Activated T-cell treated with anti-CD3 and anti-CD28 coated beads, Interleukin-2, amount 50 U/mL, for 24 hours (primary cell): ENCODE measurements at regions not wholly inside any gene's neighbourhood (a gene's known extent, or its start where the extent isn't known, plus 50 kb on each side); places are given as distances from the start of the nearest gene placed in this dataset.
"Not testable (repeated sequence)": the region's sequence is repeated elsewhere in the genome, so short reads cannot be mapped to it uniquely, and the experiment has no call there.

Experiments used
- DNase-seq: peaks from one replicate; pipeline ENCODE4 v3.0.0-alpha.2; 2020
- H3K27ac Mint-ChIP-seq: 2 replicates; pipeline ENCODE4 v1.8.0; 2020; ENCODE audit warnings: mild to moderate bottlenecking, mixed read lengths
- H3K27me3 Mint-ChIP-seq: 2 replicates; pipeline ENCODE4 v1.8.0; 2020; ENCODE audit warnings: mixed read lengths
- H3K36me3 Mint-ChIP-seq: 2 replicates; pipeline ENCODE4 v1.8.0; 2020; ENCODE audit warnings: low read depth, mixed read lengths
- H3K4me1 Mint-ChIP-seq: 2 replicates; pipeline ENCODE4 v1.8.0; 2020; ENCODE audit warnings: low read depth, mixed read lengths
- H3K4me3 Mint-ChIP-seq: 2 replicates; pipeline ENCODE4 v1.8.0; 2020; ENCODE audit warnings: mild to moderate bottlenecking, moderate library complexity, mixed read lengths
- H3K9me3 Mint-ChIP-seq: 2 replicates; pipeline ENCODE4 v1.8.0; 2020; ENCODE audit warnings: mixed read lengths

DNA sequence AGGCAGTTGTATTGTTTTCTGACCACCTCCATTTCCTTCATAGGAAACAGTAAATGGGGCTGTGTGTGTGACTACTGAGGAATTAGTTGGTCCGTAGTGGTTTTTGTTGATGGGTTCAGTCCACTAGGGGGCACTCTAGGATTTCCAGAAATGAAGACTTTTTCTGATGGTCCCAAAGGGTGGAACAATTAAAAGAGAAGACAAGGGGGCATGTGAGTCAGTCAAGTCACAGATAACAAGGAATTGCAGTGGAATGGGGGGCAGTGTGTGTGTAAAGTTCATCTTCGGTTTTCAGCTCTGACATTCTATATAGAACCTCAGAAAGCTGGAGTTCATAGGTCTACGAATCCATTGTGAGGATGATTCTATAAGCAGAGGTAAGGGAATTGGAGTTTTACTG is 186.6 kb upstream of the OR4E1 start:
- no peaks in the 10 kb centered on the region for H3K27me3 Mint-ChIP-seq
- peaks cover 2% of the 10 kb centered on the region for H3K36me3 Mint-ChIP-seq
- no peak for DNase-seq
- peaks cover 12% of the 10 kb centered on the region for H3K4me1 Mint-ChIP-seq
- H3K4me3 Mint-ChIP-seq = peak overlapping the region; percentile 76
- H3K27ac Mint-ChIP-seq = peak overlapping the region; percentile 52
- H3K9me3 Mint-ChIP-seq = no peaks in the 10 kb centered on the region

DNA sequence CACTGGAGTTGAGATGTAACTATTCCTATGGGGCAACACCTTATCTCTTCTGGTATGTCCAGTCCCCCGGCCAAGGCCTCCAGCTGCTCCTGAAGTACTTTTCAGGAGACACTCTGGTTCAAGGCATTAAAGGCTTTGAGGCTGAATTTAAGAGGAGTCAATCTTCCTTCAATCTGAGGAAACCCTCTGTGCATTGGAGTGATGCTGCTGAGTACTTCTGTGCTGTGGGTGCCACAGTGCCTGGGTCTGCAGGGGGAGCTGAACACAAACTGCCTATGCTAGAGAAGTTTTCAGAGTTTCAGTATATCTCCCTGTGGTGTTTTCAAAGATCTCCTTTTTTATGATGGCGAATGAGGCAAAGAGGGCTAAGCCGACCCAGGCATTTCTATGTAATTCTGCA is 179.2 kb upstream of the OR4E1 start:
- peaks cover 11% of the 10 kb centered on the region for H3K27me3 Mint-ChIP-seq
- peak overlapping the region; percentile 58 for H3K4me3 Mint-ChIP-seq
- no peak for DNase-seq
- peaks cover 11% of the 10 kb centered on the region for H3K36me3 Mint-ChIP-seq
- no peaks in the 10 kb centered on the region for H3K9me3 Mint-ChIP-seq
- H3K27ac Mint-ChIP-seq = peak overlapping the region; percentile 80
- peaks cover 12% of the 10 kb centered on the region for H3K4me1 Mint-ChIP-seq

GRCh38 chr14:21852061-21852664 is 178.5 kb upstream of the OR4E1 start:
- Mint-ChIP-seq H3K9me3 (no peaks in the 10 kb centered on the region), H3K27ac (peak overlapping the region; percentile 80), H3K4me3 (peak overlapping the region; percentile 58), H3K4me1 (peaks cover 12% of the 10 kb centered on the region), H3K27me3 (peaks cover 11% of the 10 kb centered on the region), H3K36me3 (peaks cover 11% of the 10 kb centered on the region)
- DNase-seq = peak; percentile 75

- H3K27me3 Mint-ChIP-seq = peaks cover 32% of the 10 kb centered on the region
- peak; percentile 39 for DNase-seq
- not testable (repeated sequence) for H3K36me3 Mint-ChIP-seq, H3K9me3 Mint-ChIP-seq
- peak overlapping the region; percentile 94 for H3K27ac Mint-ChIP-seq
- H3K4me1 Mint-ChIP-seq = peaks cover 14% of the 10 kb centered on the region
- peak overlapping the region; percentile 82 for H3K4me3 Mint-ChIP-seq
These were observed 173.3 kb upstream of the OR4E1 start for GRCh38 chr14:21846902-21847301.

DNA sequence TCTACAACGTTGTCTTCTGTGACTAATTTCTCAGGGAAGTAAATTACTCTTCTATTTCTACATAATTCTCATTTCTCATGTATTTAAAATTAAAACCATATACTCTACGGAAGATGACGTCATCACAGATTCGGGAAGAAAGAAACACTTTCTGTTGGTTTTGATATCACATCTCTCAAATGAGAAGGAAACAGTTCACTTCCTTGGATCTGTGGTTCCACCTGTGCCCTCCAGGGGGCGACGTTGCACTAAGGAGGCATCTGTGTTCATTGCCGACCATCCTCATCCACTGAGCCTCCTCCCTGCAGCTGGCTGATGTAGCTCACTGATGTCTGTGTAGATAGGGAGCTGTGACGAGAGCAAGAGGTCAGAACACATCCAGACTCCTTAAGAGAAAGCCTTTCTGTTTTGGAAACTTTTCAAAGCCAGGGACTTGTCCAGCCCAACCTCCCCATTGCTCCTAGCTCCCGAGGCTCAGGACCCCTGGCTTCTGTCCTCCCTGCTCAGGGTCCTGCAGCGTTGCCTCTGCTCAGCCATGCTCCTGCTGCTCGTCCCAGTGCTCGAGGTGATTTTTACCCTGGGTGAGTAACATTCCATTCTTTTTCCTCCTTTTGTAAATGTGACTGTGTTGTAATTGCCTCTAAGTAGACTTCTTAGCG is 172.7 kb upstream of the OR4E1 start:
- peaks cover 13% of the 10 kb centered on the region for H3K4me1 Mint-ChIP-seq
- peaks cover 9% of the 10 kb centered on the region for H3K36me3 Mint-ChIP-seq
- H3K9me3 Mint-ChIP-seq = no peaks in the 10 kb centered on the region
- H3K27me3 Mint-ChIP-seq = peaks cover 32% of the 10 kb centered on the region
- H3K4me3 Mint-ChIP-seq = peak overlapping the region; percentile 82
- DNase-seq = peak; percentile 79
- H3K27ac Mint-ChIP-seq = peak overlapping the region; percentile 94

GRCh38 chr14:21840765-21841164 is 167.1 kb upstream of the OR4E1 start:
- peak overlapping the region; percentile 64 for H3K4me3 Mint-ChIP-seq
- H3K9me3 Mint-ChIP-seq = no peaks in the 10 kb centered on the region
- H3K4me1 Mint-ChIP-seq = peaks cover 10% of the 10 kb centered on the region
- H3K27me3 Mint-ChIP-seq = peaks cover 13% of the 10 kb centered on the region
- no peaks in the 10 kb centered on the region for H3K36me3 Mint-ChIP-seq
- no peak for DNase-seq
- H3K27ac Mint-ChIP-seq = peak overlapping the region; percentile 71

DNA sequence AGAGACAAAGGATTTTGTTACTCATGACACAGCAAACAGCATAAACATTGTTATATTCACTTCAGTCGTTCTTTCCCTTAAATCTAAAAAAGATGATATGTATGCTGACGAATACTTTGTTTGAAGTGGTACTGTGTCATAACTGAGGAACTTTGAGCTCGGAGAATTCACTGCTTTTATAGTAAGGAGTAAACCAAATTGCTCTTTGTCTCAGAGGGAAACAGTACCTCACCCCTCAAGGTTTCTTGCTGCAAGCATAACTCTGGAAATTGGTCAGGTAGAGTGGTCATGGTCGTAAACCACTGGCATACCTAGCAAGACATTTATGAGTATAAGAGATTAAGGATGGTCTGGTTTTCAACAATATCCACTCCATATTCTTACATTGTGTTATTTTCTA is 160.2 kb upstream of the OR4E1 start:
- Mint-ChIP-seq H3K4me1 (no peaks in the 10 kb centered on the region), H3K27me3 (peaks cover 27% of the 10 kb centered on the region), H3K4me3 (no peak overlapping the region), H3K36me3 (no peaks in the 10 kb centered on the region), H3K27ac (no peak overlapping the region), H3K9me3 (no peaks in the 10 kb centered on the region)
- DNase-seq = no peak

- Mint-ChIP-seq H3K4me1 (peaks cover 8% of the 10 kb centered on the region), H3K27me3 (peaks cover 44% of the 10 kb centered on the region), H3K9me3 (no peaks in the 10 kb centered on the region), H3K36me3 (no peaks in the 10 kb centered on the region), H3K27ac (no peak overlapping the region), H3K4me3 (peak overlapping the region; percentile 58)
- no peak for DNase-seq
These were observed 152.2 kb upstream of the OR4E1 start for GRCh38 chr14:21825845-21826244.

GRCh38 chr14:21825149-21825743 is 151.6 kb upstream of the OR4E1 start:
- H3K36me3 Mint-ChIP-seq = no peaks in the 10 kb centered on the region
- peak; percentile 42 for DNase-seq
- no peaks in the 10 kb centered on the region for H3K9me3 Mint-ChIP-seq
- H3K27ac Mint-ChIP-seq = no peak overlapping the region
- peaks cover 44% of the 10 kb centered on the region for H3K27me3 Mint-ChIP-seq
- peak overlapping the region; percentile 58 for H3K4me3 Mint-ChIP-seq
- peaks cover 8% of the 10 kb centered on the region for H3K4me1 Mint-ChIP-seq

GRCh38 chr14:21822109-21822508 is 148.5 kb upstream of the OR4E1 start:
- Mint-ChIP-seq H3K4me3 (no peak overlapping the region), H3K9me3 (peaks cover 3% of the 10 kb centered on the region), H3K27me3 (peaks cover 33% of the 10 kb centered on the region), H3K4me1 (peaks cover 8% of the 10 kb centered on the region), H3K36me3 (no peaks in the 10 kb centered on the region), H3K27ac (no peak overlapping the region)
- no peak for DNase-seq

DNA sequence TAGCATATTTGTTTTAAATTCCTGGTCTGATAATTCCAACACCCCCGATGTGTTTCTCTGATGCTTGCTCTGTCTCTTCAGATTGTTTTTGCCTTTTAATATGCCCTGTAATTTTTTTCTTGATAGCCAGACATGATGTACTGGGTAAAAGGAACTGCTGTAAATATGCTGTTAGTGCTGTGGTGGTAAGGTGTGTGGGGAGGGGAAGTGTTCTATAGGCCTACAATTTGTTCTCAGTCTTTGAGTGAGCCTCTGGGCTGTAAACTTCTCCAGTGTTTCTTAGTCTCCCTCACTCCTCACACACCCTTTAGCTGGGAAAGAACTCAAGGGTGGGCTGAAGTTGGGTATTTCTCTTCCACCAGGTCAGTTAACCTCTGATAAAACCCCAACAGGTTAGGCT is 147.0 kb upstream of the OR4E1 start:
- Mint-ChIP-seq H3K9me3 (peaks cover 15% of the 10 kb centered on the region), H3K36me3 (no peaks in the 10 kb centered on the region), H3K4me1 (peaks cover 5% of the 10 kb centered on the region), H3K27me3 (peaks cover 23% of the 10 kb centered on the region), H3K4me3 (no peak overlapping the region), H3K27ac (no peak overlapping the region)
- DNase-seq = no peak

- DNase-seq, H3K27ac Mint-ChIP-seq, H3K4me3 Mint-ChIP-seq, H3K36me3 Mint-ChIP-seq, H3K4me1 Mint-ChIP-seq: not testable (repeated sequence)
- peaks cover 16% of the 10 kb centered on the region for H3K9me3 Mint-ChIP-seq
- H3K27me3 Mint-ChIP-seq = peaks cover 17% of the 10 kb centered on the region
These were observed 146.3 kb upstream of the OR4E1 start for GRCh38 chr14:21819891-21820290.

DNA sequence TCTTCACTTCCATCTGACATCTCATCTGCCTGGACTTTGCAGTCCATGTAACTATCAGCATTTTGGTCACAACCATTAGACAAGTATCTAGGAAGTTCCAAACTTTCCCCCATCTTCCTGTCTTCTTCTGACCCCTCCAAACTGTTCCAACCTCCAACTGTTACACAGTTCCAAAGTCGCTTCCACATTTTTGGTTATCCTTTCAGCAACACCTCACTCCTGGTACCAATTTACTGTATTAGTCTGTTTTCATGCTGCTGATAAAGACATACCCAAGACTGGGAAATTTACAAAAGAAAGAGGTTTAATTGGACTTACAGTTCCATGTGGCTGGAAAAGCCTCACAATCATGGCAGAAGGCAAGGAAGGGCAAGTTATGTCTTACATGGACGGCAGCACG is 143.4 kb upstream of the OR4E1 start:
- H3K36me3 Mint-ChIP-seq, H3K27ac Mint-ChIP-seq, H3K4me3 Mint-ChIP-seq, H3K4me1 Mint-ChIP-seq, DNase-seq: not testable (repeated sequence)
- H3K9me3 Mint-ChIP-seq = peaks cover 19% of the 10 kb centered on the region
- H3K27me3 Mint-ChIP-seq = peaks cover 11% of the 10 kb centered on the region

DNA sequence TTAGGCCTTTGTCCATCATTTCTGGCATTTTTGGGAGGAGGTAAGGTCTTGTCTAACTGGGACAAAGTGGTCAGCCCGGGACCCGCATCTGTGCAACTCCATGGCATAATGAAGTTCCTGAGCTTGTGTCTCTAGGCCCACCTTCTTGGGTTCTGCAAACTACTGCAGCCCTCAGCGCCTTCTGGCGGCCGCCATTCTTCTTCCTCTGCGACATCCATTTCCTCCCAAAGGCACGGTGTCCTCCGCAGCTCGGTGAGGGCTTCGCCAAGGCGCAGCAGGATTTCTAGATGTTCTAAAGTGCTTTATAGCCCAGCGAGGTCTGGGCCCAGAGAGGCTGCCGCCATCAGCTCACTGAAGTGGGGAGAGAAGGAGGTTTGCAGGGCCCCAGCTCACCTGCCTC is 134.4 kb upstream of the OR4E1 start:
- Mint-ChIP-seq H3K4me3 (no peak overlapping the region), H3K4me1 (no peaks in the 10 kb centered on the region), H3K27me3 (peaks cover 20% of the 10 kb centered on the region), H3K27ac (no peak overlapping the region), H3K9me3 (no peaks in the 10 kb centered on the region), H3K36me3 (no peaks in the 10 kb centered on the region)
- DNase-seq = no peak

DNA sequence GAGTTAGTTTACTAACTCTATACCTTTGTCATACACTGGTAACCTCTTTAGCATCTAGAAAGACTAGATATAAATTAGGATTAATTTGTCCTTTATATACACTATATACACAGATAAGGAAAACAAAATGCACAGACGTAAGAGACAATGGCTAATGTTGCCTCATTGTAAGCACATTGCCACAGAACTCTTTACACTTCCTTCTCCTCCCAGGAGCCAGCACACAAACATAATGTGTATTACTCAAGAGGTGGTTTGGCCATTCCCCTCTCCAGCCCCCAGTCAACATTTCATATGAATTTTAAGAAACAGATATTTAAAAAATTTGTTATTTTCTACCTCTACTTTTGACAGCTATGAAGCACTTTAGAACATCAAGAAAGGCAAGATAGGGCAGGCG is 131.4 kb upstream of the OR4E1 start:
- H3K27me3 Mint-ChIP-seq = peaks cover 14% of the 10 kb centered on the region
- no peaks in the 10 kb centered on the region for H3K36me3 Mint-ChIP-seq
- no peak for DNase-seq
- no peaks in the 10 kb centered on the region for H3K9me3 Mint-ChIP-seq
- no peak overlapping the region for H3K27ac Mint-ChIP-seq
- H3K4me1 Mint-ChIP-seq = no peaks in the 10 kb centered on the region
- no peak overlapping the region for H3K4me3 Mint-ChIP-seq
